GM12892 (cell line): ENCODE measurements at regions not wholly inside any gene's neighbourhood (a gene's known extent, or its start where the extent isn't known, plus 50 kb on each side); places are given as distances from the start of the nearest gene placed in this dataset.

Experiments
- DNase-seq: peaks from one replicate; pipeline ENCODE4 v3.0.0; 2011; ENCODE audit not compliant: insufficient read length
- FAIRE-seq: peaks from 2 replicates; lab custom pipeline; 2011; peaks lifted over from hg19 to GRCh38; lab: Jason Lieb, UNC
- POLR2A ChIP-seq: IDR thresholded peaks from 2 replicates; pipeline ENCODE4 v1.6.1; 2011; ENCODE audit warnings: low read depth, low read length, control low read depth
- POLR2AphosphoS5 ChIP-seq: IDR thresholded peaks from 2 replicates; pipeline ENCODE4 v1.6.1; 2011; ENCODE audit warnings: low read depth, low read length, control low read depth
- TAF1 ChIP-seq: IDR thresholded peaks from 2 replicates; pipeline ENCODE4 v1.6.1; 2011; ENCODE audit warnings: low read depth, mild to moderate bottlenecking, control low read depth, low read length, borderline replicate concordance

DNA sequence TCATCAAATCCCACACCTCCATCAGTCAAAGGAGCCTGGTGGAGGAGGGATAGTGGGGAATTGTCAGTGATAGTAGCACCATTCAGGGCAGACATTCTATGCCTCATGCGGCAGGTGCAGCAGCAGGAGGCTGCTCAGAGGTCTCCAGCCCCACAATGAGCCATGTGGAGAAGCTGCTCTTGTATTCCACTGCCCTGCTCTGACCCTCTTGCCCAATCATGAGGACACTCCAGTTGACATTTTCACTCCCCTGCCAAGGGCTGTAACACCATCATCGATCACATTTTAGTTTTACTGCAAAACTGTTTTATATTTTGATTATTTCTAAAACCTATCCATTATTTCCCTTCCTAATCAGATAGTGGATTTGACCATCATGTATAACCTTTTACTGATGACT, 487.6 kb upstream of the KLHL29 start:
- no peak for FAIRE-seq
- no peak for TF ChIP-seq POLR2AphosphoS5
- TF ChIP-seq POLR2A: no peak
- TF ChIP-seq TAF1: no peak
- no peak for DNase-seq

DNA sequence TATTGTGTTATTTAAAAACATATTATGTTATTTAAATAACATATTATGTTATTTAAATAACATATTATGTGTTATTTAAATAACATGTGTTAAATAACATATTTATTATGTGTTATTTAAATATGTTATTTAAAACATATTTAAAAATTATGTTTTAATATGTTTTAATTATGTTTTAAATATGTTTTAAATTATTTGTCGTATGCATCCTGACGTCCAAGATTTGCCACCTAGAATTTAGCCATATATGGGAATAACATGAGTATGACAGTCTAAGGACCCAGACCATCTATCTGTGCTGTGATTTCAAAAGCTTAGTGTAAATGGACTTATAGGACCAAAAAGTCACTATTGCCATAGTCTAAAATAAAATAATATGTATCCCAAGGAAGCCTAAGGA, 484.3 kb upstream of the KLHL29 start:
- no peak for FAIRE-seq

DNA sequence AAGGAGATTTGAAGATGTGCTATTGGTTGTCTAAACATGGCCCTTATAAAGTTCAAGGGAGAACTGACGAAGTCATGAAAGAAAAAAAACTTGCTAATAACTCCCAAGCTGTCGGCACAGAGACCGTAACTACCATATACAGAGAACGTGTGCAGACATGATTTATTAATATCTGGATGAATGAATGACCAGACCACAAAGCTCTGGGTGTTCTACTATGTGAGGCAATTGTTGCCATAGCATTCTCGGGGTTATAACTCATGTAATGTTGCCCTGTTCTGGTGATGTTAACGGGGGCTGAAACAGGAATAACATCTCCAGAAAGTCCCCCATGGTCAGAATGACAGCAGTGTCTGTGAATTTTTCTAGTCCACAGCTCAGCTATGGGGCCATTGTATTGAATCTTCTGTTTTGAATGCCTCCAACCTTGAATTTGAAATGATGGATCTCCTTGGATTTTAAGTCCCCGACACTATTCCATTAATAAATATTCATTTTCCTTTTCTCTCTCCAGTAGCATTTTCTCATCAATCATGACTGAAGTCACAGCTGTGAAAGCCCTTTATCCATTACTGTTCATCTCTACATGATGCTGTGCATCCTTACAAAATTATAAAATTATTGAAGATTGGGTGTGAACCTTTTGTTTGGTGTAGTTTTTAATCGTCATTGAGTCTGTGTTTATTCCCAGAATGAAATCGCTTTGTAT, 483.4 kb upstream of the KLHL29 start:
- TF ChIP-seq POLR2AphosphoS5 (no peak), POLR2A (no peak), TAF1 (no peak)
- DNase-seq (no peak), FAIRE-seq (no peak)

More for the DNA sequence above, 484.3 kb upstream of the KLHL29 start:
- DNase-seq: no peak
- no peak for TF ChIP-seq TAF1
- no peak for TF ChIP-seq POLR2AphosphoS5
- TF ChIP-seq POLR2A: no peak

DNA sequence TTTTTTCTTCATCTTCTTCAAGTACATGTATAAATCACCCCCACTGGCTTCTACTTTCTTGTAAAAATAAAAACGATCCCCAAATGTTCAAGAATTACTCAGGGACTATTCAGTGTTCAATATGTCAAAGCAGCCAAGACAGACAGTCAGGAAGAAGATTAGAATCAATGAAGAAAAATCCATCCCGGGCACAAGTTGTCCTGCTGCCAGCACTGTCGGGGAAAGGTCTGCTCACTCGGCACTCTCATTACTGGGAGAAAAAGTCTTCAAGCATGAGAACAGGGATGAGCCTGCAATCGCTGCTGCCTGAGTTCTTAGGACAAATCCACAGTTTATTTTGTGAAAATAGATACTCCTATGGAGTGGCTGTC, 482.8 kb upstream of the KLHL29 start:
- FAIRE-seq (no peak), DNase-seq (no peak)
- TF ChIP-seq POLR2AphosphoS5 (no peak), POLR2A (no peak), TAF1 (no peak)

DNA sequence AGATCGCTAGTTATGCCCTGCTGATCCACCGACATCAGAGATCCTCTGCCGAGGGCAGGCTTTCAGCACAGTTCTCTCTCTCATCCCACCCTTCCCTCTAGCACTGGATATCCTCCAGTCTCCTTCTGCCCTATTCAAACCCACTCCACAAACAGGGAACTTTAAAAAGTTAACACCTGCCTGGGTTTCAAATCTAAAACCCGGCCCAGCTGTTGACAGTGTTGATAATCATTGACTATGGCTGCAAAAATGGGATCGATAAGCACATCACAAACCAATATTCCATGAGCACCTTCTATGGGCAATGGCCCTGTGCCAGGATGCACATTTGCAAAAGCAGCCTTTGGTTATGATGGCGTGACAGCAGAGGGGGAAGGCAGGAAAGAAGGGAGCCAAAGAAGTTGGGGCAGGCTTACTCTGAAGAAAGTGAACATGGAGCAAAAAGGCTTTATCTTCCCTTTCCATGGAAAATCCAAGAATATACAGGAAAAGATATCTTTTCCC, 482.3 kb upstream of the KLHL29 start:
- DNase-seq (no peak), FAIRE-seq (no peak)
- TF ChIP-seq POLR2A (no peak), POLR2AphosphoS5 (no peak), TAF1 (no peak)

DNA sequence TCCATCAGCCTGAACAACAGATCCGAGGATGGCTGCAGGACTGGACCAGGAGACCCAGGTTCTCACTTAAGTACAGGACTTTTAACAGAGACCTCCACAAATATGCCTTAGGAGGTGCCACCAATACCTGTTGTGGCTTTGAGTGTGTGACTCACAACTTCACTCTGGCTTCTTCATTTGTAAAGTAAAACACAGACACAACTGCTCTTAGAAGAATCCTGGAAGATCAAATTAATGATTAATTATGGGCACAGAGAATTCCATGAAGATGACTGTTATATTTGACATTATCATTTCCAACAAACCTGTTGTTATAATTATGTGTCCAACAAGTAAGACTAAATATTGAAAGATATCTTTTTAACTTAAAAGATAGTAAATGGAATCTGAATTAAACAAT, 481.4 kb upstream of the KLHL29 start:
- TF ChIP-seq POLR2A (no peak), POLR2AphosphoS5 (no peak)
- no peak for DNase-seq
- no peak for FAIRE-seq

DNA sequence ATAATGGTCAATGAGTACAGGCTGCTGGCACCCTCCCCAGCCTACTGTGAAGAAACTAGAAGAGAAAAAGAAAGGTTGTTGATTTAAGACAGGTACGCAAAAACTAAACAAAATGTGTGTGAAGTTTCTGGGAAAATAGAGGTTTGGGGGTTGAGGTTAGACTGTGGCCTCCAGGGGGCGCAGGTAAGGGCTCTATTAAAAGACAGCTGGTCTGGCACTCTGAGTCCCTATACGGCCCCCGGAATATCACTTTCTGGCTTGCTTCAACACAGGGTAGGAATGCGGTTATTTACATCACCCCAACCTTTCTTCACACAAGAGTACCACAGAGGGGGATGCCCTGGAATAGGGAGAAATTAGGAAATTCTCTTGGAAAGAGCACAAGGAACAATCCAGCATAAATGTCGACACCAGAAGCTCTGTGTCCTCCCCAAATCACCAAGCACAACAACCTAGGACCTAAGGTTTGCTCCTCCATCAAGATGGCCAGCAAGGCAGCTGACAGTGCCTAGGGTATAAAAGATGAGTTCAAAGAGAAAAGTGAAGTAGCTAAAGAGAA, 480.8 kb upstream of the KLHL29 start:
- TF ChIP-seq TAF1: no peak
- no peak for TF ChIP-seq POLR2A
- TF ChIP-seq POLR2AphosphoS5: no peak
- FAIRE-seq (no peak), DNase-seq (no peak)

DNA sequence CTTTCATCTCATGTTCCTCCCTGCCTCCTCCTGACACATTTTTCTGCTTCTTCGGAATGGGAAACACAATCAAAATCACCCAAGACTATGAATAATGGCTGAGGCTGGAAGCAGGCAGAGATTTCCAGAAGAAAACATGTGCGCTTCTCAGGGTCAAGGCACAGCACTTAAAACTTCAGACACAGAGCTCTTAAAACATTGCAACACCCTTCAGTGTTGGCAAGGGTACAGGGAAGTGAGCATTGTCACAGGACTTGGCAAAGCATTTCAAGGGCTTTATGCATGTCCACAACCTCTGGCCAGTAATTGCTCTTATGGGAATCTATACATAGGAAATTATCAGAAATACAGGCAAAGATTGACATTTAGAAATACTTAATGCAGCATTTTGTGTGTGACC, 477.6 kb upstream of the KLHL29 start:
- DNase-seq: no peak
- no peak for FAIRE-seq
- TF ChIP-seq POLR2AphosphoS5 (no peak), TAF1 (no peak), POLR2A (no peak)

DNA sequence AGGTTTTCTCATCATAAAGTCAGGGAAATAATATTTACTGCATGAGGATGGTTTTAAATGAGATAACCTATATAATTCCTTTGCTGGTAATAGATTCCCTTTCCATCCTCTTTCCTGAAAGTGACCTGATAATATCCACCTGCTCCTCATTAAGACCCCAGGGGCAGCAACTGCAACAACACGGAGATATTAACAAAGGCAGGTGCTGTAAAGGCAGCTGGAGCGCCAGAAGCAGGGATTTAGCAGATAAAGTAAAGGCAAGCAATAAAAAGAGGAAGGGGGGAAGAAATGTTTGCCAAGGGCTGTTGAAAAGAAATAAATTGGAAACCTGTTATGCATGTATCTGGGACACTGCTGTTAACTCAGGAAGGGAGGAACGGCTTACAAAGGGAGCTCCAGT, 472.6 kb upstream of the KLHL29 start:
- DNase-seq: no peak
- TF ChIP-seq POLR2A (no peak), TAF1 (no peak), POLR2AphosphoS5 (no peak)
- FAIRE-seq: no peak

DNA sequence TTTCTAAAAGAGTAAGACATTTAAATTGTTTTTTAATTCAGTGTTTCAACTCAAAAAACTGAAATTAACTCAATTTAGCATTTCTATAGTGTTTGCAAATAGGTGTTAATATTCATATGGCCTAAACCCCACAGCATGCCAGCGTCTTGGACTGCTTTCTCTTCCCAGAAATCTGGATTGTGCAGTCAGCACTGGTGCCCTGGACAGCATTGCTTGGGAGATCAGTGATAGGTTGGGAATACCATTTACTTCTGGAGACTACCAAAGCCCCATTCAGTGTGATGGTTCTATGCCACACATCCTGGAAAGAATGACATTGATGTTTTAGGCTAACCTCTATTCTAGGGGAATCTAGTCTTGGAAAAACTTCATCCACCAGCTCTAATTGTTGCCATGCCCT, 455.0 kb upstream of the KLHL29 start:
- TF ChIP-seq TAF1 (no peak), POLR2A (no peak), POLR2AphosphoS5 (no peak)
- FAIRE-seq: no peak
- DNase-seq: no peak

DNA sequence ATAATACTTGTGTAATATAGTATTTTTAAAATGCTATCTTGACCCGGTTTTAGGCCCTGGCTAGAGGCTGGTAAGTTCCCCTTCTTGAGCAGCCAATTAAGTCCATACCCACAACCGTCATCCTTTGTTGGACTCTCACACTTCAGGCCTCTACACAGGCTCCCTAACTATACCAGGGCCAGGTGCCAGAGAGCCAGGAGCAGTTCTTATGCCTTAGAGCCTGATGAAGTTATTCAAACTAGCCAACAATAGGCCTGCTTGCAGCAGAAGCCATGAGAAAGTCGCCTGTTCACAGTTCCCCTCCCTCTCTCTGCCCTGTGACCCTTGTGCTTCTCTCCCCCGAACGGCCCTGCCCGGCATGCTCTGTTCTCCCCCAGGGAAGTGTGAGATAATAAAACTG, 454.2 kb upstream of the KLHL29 start:
- TF ChIP-seq TAF1: no peak
- TF ChIP-seq POLR2AphosphoS5: no peak
- TF ChIP-seq POLR2A: no peak
- FAIRE-seq (no peak), DNase-seq (no peak)

DNA sequence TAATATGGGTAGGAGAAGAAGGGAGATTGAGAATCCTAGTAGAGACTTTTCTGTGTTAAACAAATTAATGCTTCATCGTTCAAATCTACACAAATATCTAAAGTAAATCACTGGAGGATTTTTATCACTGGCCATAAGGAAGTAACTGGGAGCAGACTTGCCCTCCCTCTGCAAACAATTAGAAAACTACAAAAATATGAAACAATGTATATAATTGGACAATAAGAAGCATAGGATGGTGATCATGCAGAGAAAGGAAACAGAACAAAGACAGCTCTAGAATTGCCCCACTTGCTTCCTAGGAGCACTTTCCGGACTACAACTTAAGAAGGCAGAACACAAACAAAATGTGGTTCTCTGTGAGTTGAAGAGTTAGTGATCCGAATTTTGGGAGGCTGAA, 452.7 kb upstream of the KLHL29 start:
- FAIRE-seq (no peak), DNase-seq (no peak)
- TF ChIP-seq POLR2A (no peak), TAF1 (no peak), POLR2AphosphoS5 (no peak)
